Smooth muscle cell (in vitro differentiated cells): ENCODE measurements at regions not wholly inside any gene's neighbourhood (a gene's known extent, or its start where the extent isn't known, plus 50 kb on each side); places are given as distances from the start of the nearest gene placed in this dataset.
A peak's percentile ranks its signal among the peaks of the same experiment; 100 is the strongest.

Experiments used
- DNase-seq: peaks from one replicate; lab custom pipeline; 2025; ENCODE audit not compliant: unreplicated experiment; lab: John Stamatoyannopoulos, UW
- H2AFZ ChIP-seq: fragments of 200-600 bp; sonication (generic); 2 replicates; pipeline ENCODE4 v1.6.0; 2016; ENCODE audit warnings: antibody characterized with exemption, low read depth, mild to moderate bottlenecking
- H3F3A ChIP-seq: fragments of 200-600 bp; sonication (generic); 2 replicates; pipeline ENCODE4 v1.6.0; 2017; ENCODE audit warnings: antibody characterized with exemption, low read depth
- H3K27ac ChIP-seq: fragments of 200-600 bp; sonication (generic); 2 replicates; pipeline ENCODE4 v1.5.1; 2016; ENCODE audit warnings: low read depth, mild to moderate bottlenecking
- H3K27me3 ChIP-seq: fragments of 200-600 bp; sonication (generic); 2 replicates; pipeline ENCODE4 v1.6.1; 2016; ENCODE audit warnings: low read depth, mild to moderate bottlenecking
- H3K36me3 ChIP-seq: fragments of 200-600 bp; sonication (generic); 2 replicates; pipeline ENCODE4 v1.5.1; 2016; ENCODE audit warnings: low read depth
- H3K4me1 ChIP-seq: fragments of 200-600 bp; sonication (generic); 2 replicates; pipeline ENCODE4 v1.5.1; 2016; ENCODE audit warnings: low read depth
- H3K4me2 ChIP-seq: fragments of 200-600 bp; sonication (generic); 2 replicates; pipeline ENCODE4 v1.6.0; 2016; ENCODE audit warnings: mild to moderate bottlenecking
- H3K4me3 ChIP-seq: fragments of 200-600 bp; sonication (generic); 2 replicates; pipeline ENCODE4 v1.5.1; 2016; ENCODE audit warnings: mild to moderate bottlenecking
- H3K79me2 ChIP-seq: fragments of 200-600 bp; sonication (generic); 2 replicates; pipeline ENCODE4 v1.6.0; 2016; ENCODE audit warnings: low read depth, mild to moderate bottlenecking
- H3K9ac ChIP-seq: fragments of 200-600 bp; sonication (generic); 2 replicates; pipeline ENCODE4 v1.6.0; 2016; ENCODE audit warnings: low read depth
- H3K9me3 ChIP-seq: fragments of 200-600 bp; sonication (generic); replicated peaks from 2 replicates; pipeline ENCODE4 v1.5.1; 2016; ENCODE audit warnings: low read depth
- H4K20me1 ChIP-seq: fragments of 200-600 bp; sonication (generic); 2 replicates; pipeline ENCODE4 v1.6.0; 2016; ENCODE audit warnings: low read depth
- WGBS: methylation state at CpG from one replicate; pipeline ENCODE4 v1.1.7; 2016; ENCODE audit warnings: low lambda C conversion rate; 5-methylcytosine and 5-hydroxymethylcytosine counted together
- TF ChIP-seq, protein P1 (sequence below): fragments of 200-600 bp; sonication (generic); IDR thresholded peaks from 2 replicates; pipeline ENCODE4 v1.5.1; 2017; ENCODE audit warnings: borderline replicate concordance, mild to moderate bottlenecking, antibody characterized with exemption; ENCODE audit not compliant: insufficient read depth, poor library complexity, severe bottlenecking

DNA sequence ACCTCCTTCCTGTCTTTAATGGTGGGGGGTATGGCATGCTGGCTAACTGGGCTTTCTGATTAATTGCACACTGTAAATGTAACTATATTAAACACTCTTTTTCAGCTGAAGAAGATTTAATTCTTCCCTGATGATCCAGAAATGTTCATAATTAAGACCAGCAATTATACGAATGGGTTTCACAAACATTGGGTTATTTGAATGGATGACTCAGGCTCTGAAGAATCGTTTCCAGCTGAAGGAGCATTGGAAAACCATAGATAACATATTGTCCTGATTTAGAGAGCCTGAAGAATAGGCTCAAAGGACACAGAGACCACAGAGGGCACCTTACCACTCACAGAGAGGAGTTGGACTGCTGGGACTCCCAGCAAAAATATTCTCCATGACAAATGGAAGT is 130.7 kb upstream of the SSTR4 start:
- no peaks in the 10 kb centered on the region for H3K4me1 ChIP-seq
- H3F3A ChIP-seq = no peaks in the 10 kb centered on the region
- H3K27me3 ChIP-seq = no peaks in the 10 kb centered on the region
- no peaks in the 10 kb centered on the region for H4K20me1 ChIP-seq
- no peak overlapping the region for H3K27ac ChIP-seq
- H3K4me2 ChIP-seq = no peak overlapping the region
- WGBS = 47% methylated on average over 2 of the region's 2 CpGs
- no peaks in the 10 kb centered on the region for H3K36me3 ChIP-seq
- DNase-seq = no peak
- H3K9ac ChIP-seq = no peak overlapping the region
- TF ChIP-seq, protein P1, sequence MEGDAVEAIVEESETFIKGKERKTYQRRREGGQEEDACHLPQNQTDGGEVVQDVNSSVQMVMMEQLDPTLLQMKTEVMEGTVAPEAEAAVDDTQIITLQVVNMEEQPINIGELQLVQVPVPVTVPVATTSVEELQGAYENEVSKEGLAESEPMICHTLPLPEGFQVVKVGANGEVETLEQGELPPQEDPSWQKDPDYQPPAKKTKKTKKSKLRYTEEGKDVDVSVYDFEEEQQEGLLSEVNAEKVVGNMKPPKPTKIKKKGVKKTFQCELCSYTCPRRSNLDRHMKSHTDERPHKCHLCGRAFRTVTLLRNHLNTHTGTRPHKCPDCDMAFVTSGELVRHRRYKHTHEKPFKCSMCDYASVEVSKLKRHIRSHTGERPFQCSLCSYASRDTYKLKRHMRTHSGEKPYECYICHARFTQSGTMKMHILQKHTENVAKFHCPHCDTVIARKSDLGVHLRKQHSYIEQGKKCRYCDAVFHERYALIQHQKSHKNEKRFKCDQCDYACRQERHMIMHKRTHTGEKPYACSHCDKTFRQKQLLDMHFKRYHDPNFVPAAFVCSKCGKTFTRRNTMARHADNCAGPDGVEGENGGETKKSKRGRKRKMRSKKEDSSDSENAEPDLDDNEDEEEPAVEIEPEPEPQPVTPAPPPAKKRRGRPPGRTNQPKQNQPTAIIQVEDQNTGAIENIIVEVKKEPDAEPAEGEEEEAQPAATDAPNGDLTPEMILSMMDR = no peak
- no peaks in the 10 kb centered on the region for H3K79me2 ChIP-seq
- H2AFZ ChIP-seq = no peak overlapping the region
- H3K9me3 ChIP-seq = no peaks in the 10 kb centered on the region
- H3K4me3 ChIP-seq = no peak overlapping the region

DNA sequence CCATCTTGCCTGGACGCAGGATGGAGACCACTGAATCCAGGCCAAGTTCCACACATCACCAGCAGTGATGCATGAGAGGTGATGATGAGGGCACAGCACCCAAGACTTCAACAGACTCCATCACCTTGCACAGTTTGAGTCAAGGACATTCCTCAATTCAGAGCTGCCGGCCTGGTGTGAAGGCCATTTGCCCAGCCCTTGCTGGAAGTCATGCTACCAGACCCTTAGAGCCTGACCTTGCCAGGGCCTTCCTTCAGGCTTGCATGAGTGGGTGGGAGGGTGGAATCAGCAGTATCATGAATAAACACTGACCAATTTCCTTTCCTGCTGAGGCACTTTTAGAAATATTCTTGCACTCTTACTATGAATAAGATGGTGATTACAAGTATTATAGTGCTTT is 130.2 kb upstream of the SSTR4 start:
- H3K79me2 ChIP-seq = no peaks in the 10 kb centered on the region
- no peak overlapping the region for H3K4me2 ChIP-seq
- no peak overlapping the region for H3K4me3 ChIP-seq
- no peaks in the 10 kb centered on the region for H3F3A ChIP-seq
- H3K9me3 ChIP-seq = no peaks in the 10 kb centered on the region
- 43% methylated on average over 2 of the region's 2 CpGs for WGBS
- H3K36me3 ChIP-seq = no peaks in the 10 kb centered on the region
- H3K27me3 ChIP-seq = no peaks in the 10 kb centered on the region
- H4K20me1 ChIP-seq = no peaks in the 10 kb centered on the region
- TF ChIP-seq, protein P1 = no peak
- H3K4me1 ChIP-seq = no peaks in the 10 kb centered on the region
- no peak overlapping the region for H3K9ac ChIP-seq
- no peak overlapping the region for H2AFZ ChIP-seq
- H3K27ac ChIP-seq = no peak overlapping the region
- no peak for DNase-seq

DNA sequence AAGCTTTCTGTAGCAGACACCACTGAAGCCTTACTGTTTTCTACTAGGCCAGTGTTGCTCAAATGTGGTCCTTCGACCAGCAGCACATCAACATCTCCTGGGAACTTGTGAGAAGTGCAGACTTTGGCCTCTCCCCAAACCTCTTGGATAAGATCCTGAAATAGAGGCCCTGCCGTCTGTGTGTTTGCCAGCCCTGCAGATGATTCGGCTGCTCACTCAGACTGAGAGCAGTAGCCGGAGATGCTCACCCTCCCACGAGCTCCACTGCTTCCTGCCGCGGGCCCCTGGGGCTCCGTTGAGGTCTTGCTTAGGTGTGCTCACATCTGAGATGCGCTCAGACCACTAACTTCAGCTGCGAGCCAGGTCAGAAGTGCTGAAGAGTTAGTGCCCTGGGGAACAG is 129.5 kb upstream of the SSTR4 start:
- peak overlapping the region; percentile 66 for H2AFZ ChIP-seq
- H3K9ac ChIP-seq = no peak overlapping the region
- H4K20me1 ChIP-seq = no peaks in the 10 kb centered on the region
- no peaks in the 10 kb centered on the region for H3K4me1 ChIP-seq
- TF ChIP-seq, protein P1 = no peak
- H3K4me2 ChIP-seq = peak overlapping the region; percentile 17
- DNase-seq = no peak
- H3K27me3 ChIP-seq = peaks cover under 1% of the 10 kb centered on the region
- H3K36me3 ChIP-seq = no peaks in the 10 kb centered on the region
- 66% methylated on average over 10 of the region's 10 CpGs for WGBS
- no peaks in the 10 kb centered on the region for H3K9me3 ChIP-seq
- H3K27ac ChIP-seq = no peak overlapping the region
- no peak overlapping the region for H3K4me3 ChIP-seq
- H3F3A ChIP-seq = no peaks in the 10 kb centered on the region
- H3K79me2 ChIP-seq = no peaks in the 10 kb centered on the region

DNA sequence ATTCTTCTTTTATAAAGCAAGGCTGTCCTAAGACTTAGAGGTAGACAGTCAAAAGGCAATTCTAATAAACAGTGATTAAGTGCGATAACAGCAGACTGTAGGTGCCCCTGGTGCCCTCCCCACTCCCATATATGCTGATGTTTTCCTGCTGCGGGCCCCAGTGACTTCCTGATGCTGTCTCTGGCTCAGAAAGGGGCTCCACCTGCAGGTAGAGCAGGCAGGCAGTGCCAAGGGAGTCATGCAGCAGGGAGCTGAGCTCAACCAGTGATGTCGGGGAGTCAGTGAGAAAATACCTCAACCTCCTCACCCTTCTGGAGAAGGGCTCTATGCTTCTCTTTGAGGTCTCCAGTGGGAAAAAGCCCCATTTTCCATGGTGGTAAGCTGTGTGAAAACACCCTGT is 126.7 kb upstream of the SSTR4 start:
- TF ChIP-seq, protein P1 = no peak
- Histone ChIP-seq H2AFZ (no peak overlapping the region), H3K4me3 (no peak overlapping the region), H3K79me2 (no peaks in the 10 kb centered on the region), H3K36me3 (no peaks in the 10 kb centered on the region), H4K20me1 (no peaks in the 10 kb centered on the region), H3K4me1 (no peaks in the 10 kb centered on the region), H3K4me2 (no peak overlapping the region), H3K9me3 (no peaks in the 10 kb centered on the region), H3K27ac (no peak overlapping the region), H3K27me3 (peaks cover 5% of the 10 kb centered on the region), H3K9ac (no peak overlapping the region), H3F3A (no peaks in the 10 kb centered on the region)
- DNase-seq = no peak
- WGBS = 72% methylated on average over 3 of the region's 3 CpGs
